ENCODE measurements at regions not wholly inside any gene's neighbourhood (a gene's known extent, or its start where the extent isn't known, plus 50 kb on each side); places are given as distances from the start of the nearest gene placed in this dataset.

GRCh38 chr3:168431491-168431890, 335.8 kb upstream of the GOLIM4 start:
- no peak for DNase-seq

DNA sequence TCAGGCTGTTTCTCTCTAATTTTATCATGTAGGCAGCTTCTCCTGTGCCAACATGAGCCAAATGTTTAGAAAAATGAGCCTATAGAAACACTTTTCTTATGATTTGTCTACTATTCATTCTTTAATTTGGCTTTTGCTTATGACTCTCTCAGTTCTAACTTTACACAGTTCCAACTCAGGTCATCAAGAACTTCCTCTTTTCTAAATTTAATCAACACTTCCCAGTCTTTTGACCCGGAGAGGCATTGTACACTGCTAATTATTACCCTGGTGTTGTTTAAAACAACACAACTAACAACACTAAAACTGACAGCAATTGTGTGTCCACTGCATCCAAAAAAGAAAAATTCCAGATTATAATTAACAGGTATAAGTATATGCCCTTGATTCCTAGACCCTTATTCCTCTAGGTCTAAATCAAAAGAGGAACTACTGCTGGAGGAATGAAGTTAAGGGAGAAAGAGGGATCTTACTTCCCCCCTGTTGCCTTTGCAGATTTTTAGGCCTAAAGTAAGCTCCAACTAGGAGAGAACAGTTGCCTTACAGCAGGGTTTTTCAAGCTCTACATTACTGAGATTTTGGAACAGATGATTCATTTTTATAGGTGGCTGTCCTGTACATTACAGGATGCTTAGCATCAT, 332.2 kb upstream of the GOLIM4 start:
- DNase-seq = no peak

- no peak for DNase-seq
These were observed 331.4 kb upstream of the GOLIM4 start for GRCh38 chr3:168427156-168427555.

DNA sequence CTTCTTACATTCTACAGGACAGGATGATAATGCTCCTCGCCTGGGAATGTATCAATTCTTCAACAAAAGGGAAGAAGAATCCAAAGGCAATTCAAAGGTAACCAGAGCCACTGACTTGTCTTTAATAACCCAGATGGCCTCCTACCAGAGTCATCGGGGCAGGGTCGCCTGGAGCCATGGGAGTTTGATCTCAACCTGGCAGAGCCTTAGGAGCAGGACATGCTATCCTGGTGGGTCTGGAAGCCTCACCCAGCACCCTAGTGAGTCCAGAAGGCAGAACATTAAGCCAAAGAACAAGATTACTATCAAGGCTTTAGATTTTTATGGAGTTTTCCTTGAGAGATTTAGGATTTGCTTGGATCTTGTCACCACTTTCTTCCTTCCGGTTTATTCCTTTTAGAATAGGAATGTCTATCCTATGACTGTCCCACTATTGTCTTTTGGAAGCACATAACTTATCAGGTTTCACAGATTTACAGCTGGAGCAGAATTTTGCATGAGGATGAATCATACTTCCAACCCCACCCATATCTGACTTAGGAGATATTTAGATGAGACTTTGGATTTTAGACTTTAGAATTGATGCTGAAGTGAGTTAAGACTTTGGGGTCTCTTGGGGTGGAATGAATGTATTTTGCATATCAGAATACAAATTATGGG, 330.3 kb upstream of the GOLIM4 start:
- no peak for DNase-seq

DNA sequence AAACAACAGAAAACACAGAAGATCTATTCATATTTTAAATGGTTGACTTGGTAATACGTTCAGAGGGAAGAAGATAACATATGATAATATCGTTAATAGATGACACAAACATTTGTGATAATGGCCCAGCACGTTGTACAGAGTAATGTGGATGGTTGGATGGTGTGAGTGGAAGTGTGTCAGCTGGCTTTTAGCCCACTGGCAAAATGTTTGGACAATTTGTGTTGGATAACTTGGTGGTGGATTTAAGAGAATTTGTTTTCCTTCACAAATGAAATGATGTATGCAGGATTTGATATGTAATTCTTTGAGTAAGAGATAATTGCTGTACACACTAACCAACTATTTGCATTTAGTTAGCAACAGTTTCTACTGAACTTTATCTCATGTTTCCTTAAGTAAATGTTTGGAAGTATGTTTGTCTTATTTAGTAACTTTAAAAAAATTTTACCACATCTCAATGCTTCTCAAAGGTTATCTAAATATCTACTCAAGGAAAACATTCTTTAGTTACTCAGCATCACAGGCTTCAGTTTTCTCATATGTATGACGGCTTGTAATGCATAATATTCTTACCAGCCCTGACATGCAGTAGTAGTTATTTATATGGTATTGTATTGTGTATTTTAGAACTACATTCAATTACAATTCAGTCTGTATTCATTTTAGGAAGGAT, 328.5 kb upstream of the GOLIM4 start:
- no peak for DNase-seq

DNA sequence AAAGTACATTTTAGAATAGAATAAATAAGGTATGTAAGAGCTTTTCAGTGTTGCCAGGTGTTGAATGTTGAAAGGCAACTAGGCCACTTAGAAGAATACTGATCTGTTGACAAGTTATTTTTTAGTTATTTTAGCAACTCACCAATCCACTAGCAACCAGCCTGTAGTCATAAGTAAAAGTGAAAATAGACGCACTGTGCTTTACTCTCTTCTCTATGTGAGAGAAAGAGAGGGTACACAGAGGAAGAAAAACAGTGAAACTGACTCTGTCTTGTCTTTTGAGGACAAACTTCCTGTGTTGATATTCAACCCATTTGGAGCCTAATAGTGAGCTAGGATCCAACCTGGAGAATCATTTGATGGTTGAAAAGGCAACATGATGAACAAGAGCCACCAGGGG, 327.1 kb upstream of the GOLIM4 start:
- DNase-seq = no peak

DNA sequence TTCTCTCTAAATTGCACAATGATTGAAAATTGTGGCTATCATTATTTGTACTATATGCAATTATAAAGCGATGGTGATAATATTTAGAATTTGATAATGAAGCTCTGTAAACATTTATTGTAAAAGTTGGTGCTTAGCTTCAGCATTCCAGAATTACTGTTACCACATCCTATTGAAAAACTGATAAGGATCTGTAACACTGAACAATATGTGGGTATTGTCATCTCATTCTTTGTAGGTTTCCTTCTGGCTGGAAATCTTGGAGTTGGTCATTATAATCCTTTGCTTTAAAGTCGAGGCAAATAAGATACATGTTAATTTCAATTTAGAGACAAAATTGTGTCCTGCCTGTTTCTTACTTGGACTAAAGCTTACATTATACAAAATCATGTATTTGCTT, 323.4 kb upstream of the GOLIM4 start:
- no peak for DNase-seq

GRCh38 chr3:168417016-168417415, 321.3 kb upstream of the GOLIM4 start:
- no peak for DNase-seq

DNA sequence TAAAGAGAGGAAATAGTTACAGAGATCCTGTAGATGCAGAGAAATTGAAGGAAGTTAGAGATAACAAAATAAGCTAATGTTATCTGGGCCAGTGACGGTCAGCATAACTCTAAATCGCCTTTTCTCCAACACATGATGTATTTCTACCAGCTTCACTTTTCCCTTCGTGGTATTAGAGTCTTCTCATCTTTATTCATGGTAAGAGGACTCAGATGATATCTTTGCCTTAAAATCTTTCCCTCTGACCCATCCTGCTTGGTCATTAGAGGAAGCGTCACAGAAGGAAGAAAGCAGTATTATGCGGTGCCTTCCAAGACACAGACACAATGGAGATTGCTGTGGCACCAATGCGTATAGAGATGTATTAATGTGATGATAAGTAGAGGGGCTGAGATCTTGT, 320.7 kb upstream of the GOLIM4 start:
- no peak for DNase-seq

DNA sequence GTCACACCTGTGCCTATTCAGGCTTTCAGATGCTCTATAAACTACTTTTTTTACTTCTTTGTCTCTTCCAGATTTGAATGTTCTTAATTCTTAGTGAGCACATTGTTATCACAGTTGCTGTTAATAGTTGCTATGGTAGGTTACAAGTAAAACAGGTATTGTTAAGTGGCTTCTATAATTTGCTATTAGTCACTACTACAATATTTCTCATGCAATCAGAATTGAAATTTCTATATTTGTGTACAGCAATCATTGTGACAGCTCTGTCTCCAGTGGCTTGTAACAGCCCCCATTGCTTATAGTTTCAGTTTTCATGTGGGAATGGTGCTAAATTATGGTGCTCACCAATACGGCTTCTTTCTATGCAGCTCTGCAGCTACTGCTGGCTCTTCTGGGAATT, 318.4 kb upstream of the GOLIM4 start:
- no peak for DNase-seq

- DNase-seq = no peak
These were observed 311.7 kb upstream of the GOLIM4 start for GRCh38 chr3:168407381-168407780.

DNA sequence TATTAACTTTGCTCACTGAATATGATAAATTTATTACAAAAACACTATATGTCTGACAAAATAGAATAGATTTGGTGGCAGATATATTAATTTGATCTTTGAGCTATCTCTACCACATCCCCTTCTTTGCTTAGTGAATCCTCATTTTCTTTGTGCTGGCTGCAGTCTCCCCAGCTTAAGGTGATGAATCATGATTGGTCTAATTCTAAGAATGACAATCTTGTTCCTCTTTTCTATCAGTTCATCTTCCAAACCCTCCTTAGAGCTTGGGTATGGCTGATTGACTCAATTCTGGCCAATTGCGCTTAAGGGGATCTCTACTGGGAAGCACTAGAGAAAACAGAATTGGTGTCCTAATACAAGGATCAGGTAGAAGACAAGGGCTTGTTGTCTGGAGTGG, 309.6 kb upstream of the GOLIM4 start:
- no peak for DNase-seq

DNA sequence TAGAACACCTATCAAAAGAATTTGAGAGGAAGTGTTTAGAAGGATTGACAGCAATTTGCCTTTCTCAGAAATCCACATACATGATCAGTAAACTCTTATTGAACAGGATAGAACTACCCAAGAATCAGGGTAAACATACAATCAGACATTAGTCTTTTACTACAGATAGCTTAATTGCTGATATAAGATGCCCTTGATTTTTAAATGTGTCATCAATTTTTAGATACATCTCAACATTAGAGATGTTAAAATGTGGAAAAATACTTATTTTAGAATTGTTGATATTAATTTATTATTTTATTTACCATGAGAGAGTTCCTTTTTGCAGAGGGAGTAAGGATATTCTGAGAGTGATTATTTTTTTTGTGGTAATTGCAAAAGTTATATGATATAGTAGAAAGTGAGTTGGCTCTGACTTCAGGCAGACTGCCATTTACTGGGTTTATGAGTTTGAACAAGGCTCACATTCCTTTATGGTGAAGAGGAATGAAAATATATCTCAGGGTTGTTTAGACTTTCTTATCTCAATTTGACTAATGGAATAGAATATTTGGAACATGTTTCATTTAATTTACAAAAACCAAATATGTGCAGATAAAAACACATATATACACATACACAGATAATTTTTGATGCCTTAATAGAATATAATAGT, 302.8 kb upstream of the GOLIM4 start:
- DNase-seq = no peak

DNA sequence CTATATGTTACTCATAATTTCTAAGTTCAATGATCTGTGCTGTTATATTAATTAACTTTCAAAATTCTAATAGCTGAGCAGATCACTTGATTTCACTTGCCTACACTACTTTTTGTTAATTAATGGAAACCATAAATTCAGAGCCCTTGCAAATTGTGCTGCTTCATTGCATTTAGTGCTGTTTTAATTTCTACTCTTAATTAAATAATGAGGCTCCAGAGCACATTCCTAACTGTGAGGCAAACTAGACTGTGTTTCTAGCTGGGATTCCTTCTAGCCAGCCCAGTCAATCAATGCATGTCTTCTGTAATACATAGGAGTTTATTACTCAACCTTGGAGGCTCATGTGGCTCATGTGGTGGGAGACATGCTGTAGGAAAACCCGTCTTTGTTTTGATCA, 301.1 kb upstream of the GOLIM4 start:
- no peak for DNase-seq

GRCh38 chr3:168395551-168395950, 299.8 kb upstream of the GOLIM4 start:
- DNase-seq = no peak

DNA sequence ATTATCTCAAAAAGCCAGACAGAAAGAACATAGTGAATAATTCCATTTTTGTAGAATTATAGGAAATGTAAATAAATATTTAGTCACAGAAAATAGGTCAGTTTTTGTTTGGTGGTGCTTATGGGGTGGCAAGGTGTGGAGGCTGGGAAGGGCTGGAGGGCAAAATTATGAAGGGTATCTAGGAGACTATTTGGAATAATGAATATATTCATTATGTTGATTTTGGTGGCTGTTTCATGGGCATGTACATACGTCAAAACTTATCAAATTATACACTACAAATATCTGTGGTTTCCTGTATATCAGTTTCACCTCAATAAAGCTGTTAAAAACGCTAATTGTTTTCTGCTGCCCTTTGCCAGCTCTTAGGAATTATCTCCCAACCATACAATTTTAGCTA, 298.7 kb upstream of the GOLIM4 start:
- DNase-seq = no peak

- no peak for DNase-seq
These were observed 290.6 kb upstream of the GOLIM4 start for GRCh38 chr3:168386301-168386700.

- DNase-seq = no peak
These were observed 289.3 kb upstream of the GOLIM4 start for GRCh38 chr3:168384990-168385389.

DNA sequence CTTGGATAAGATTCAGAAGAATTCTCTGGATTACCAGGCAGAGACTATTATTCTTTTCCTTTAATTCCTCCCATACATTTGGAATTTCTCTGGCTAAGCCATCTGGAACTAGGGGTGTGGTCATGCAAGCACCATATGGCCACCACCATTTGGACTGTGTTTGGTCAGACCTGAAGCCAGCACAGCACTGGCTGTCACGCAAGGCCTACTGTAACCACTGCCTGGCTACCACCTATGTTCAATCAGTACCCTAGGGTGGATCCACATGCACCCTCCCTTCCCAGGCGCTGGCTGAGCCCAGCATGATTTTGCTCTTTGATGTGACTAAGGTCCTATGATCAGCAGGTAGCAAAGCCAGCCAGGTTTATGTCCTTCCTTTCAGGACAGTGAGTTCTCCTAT, 287.8 kb upstream of the GOLIM4 start:
- DNase-seq = peak; percentile 85

DNA sequence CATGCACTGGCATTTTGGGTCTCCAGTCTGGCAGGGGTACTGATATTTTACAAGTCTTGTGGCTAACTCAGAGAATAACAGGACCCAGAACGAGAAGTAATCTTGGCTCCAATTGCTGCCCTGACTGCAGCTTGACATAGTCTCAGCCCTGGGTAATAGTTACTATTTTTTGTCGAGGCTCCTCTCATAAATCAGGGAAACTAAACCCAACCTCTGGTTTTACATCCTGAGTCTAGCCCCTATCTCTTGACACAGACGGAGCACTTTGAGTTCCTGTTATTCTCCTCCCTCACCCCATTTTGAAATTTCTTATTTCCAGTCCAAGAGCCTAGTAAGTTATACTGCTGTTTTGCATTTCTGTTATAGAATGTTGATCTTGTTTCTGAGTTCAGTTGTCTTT, 276.1 kb upstream of the GOLIM4 start:
- no peak for DNase-seq

- DNase-seq = no peak
These were observed 269.2 kb upstream of the GOLIM4 start for GRCh38 chr3:168364967-168365366.

DNA sequence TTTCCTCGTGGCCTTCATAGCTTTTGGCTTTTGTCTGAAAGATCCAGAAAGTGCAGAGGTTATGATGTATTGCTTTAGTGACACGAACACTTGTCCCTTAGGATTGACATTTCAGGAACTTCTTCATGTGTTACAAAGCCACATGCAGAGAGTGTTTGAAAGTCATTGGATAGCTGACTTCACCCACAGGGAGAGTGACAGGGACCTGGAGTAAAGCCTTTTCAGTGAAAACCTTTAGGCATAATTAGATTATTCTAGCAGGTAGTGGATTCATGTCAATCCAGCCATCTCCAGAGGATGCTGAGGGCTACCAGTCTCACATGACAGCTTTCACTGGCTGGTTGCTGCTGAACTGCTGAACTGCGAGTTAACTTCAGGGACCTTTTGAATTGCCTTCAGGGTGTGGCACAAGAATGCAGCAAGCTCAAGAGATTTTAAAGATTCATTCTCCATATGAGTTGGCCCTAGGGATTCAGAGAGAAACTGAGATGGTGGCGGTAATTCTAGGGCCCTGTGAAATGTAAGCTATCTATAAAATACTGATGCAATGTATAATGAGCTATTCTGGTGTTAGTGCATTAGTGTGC, 267.0 kb upstream of the GOLIM4 start:
- DNase-seq = no peak

GRCh38 chr3:168362156-168362555, 266.4 kb upstream of the GOLIM4 start:
- DNase-seq = no peak

DNA sequence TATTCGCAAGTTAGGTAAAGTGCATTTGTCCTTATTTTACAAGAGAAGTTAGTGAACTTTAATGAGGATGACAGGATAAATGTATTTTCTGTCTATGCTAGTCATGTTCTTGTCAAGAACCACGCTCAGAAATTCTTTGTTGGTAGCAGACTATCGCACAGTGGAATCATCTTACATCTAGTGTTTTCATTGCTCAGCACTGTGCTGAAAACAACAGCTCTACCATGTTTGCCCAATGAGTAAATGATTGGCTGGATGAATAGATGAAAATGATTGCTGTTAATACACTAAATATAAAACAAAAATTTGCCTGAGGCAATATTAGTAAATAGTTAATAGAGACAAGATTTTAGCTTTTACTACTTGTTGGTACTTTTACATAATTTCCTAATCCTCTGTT, 265.3 kb upstream of the GOLIM4 start:
- DNase-seq = no peak
